ENCODE measurements at regions not wholly inside any gene's neighbourhood (a gene's known extent, or its start where the extent isn't known, plus 50 kb on each side); places are given as distances from the start of the nearest gene placed in this dataset.

GRCh38 chr1:30253807-30254440 lies 469.5 kb downstream of the MATN1 start:
- TF ChIP-seq CTCF (IDR thresholded peaks at IDR 0.05) (no peak), EZH2 (IDR thresholded peaks at IDR 0.05) (no peak), EZH2phosphoT487 (IDR thresholded peaks at IDR 0.05) (no peak)

Measured in neural progenitor cell (in vitro differentiated cells).